GM12892 (cell line): ENCODE measurements at regions not wholly inside any gene's neighbourhood (a gene's known extent, or its start where the extent isn't known, plus 50 kb on each side); places are given as distances from the start of the nearest gene placed in this dataset.

Experiments
- POLR2AphosphoS5 ChIP-seq: IDR thresholded peaks from 2 replicates; pipeline ENCODE4 v1.6.1; 2011; ENCODE audit warnings: low read depth, low read length, control low read depth
- TAF1 ChIP-seq: IDR thresholded peaks from 2 replicates; pipeline ENCODE4 v1.6.1; 2011; ENCODE audit warnings: low read depth, mild to moderate bottlenecking, control low read depth, low read length, borderline replicate concordance

- TF ChIP-seq POLR2AphosphoS5 (no peak), TAF1 (no peak)
Observed at GRCh38 chr7:121447911-121448300, 51.8 kb upstream of the FAM3C start.
